ENCODE measurements at regions not wholly inside any gene's neighbourhood (a gene's known extent, or its start where the extent isn't known, plus 50 kb on each side); places are given as distances from the start of the nearest gene placed in this dataset.

- TF ChIP-seq POLR2AphosphoS5 (IDR thresholded peaks at IDR 0.05) (no peak), CTCF (IDR thresholded peaks at IDR 0.05) (no peak), POLR2A (IDR thresholded peaks at IDR 0.05; ENCODE audit: low read depth) (no peak)
These were observed 2220.8 kb upstream of the PCDH20 start for GRCh38 chr13:63636316-63636993.

All from esophagus muscularis mucosa (tissue), 3 donors.